BJ (cell line): ENCODE measurements at regions not wholly inside any gene's neighbourhood (a gene's known extent, or its start where the extent isn't known, plus 50 kb on each side); places are given as distances from the start of the nearest gene placed in this dataset.
"Not testable (repeated sequence)": the region's sequence is repeated elsewhere in the genome, so short reads cannot be mapped to it uniquely, and the experiment has no call there.

Experiments used
- CTCF ChIA-PET: fragments of 350-600 bp; formaldehyde crosslinking; extraction: SDS; loops from one replicate; lab custom pipeline; 2021; ENCODE audit warnings: antibody characterized with exemption, inconsistent platforms; lab: Yijun Ruan, JAX
- POLR2A ChIA-PET: fragments of 300-600 bp; sonication (Branson Sonifier 250); formaldehyde crosslinking; extraction: SDS; loops from one replicate; lab custom pipeline; 2021; ENCODE audit warnings: antibody characterized with exemption; lab: Charles Lee
- DNase-seq: peaks from one replicate; pipeline ENCODE4 v3.0.0-alpha.2; 2011; ENCODE audit warnings: low read depth
- H3K27me3 ChIP-seq: 2 replicates; pipeline ENCODE4 v1.6.0; 2011; ENCODE audit warnings: low read length; ENCODE audit not compliant: control insufficient read depth, insufficient read depth
- H3K36me3 ChIP-seq: 2 replicates; pipeline ENCODE4 v1.5.1; 2011; ENCODE audit warnings: low read length; ENCODE audit not compliant: control insufficient read depth, insufficient read depth
- H3K4me3 ChIP-seq: 2 replicates; pipeline ENCODE4 v1.5.1; 2011; ENCODE audit warnings: low read depth, mild to moderate bottlenecking, control low read depth, low read length
- TF ChIP-seq, protein P1 (sequence below): IDR thresholded peaks from 2 replicates; pipeline ENCODE4 v1.5.1; 2011; ENCODE audit warnings: low read depth, mild to moderate bottlenecking, control low read depth, inconsistent platforms, low read length, moderate library complexity; ENCODE audit not compliant: insufficient read depth

DNA sequence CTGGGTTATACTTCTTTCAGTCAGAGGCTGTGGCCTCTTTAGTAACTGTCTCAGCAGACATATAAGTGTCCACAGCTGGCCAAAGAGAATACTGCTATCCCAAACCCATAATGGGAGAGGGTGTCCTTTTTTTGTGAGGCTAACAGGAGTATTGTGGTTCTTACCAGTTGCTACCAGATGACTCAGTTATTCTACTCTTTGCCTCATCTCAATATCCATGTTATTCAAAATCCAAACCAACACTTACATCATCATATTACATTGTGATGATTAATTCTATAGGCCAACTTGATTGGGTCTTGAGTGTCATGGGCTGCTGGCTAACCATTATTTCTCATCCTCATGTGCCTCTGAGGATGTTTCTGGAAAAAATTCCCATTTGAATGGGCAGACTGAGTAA lies 120.9 kb downstream of the TMEM168 start:
- ChIA-PET CTCF (no interaction called here), POLR2A (no interaction called here)

DNA sequence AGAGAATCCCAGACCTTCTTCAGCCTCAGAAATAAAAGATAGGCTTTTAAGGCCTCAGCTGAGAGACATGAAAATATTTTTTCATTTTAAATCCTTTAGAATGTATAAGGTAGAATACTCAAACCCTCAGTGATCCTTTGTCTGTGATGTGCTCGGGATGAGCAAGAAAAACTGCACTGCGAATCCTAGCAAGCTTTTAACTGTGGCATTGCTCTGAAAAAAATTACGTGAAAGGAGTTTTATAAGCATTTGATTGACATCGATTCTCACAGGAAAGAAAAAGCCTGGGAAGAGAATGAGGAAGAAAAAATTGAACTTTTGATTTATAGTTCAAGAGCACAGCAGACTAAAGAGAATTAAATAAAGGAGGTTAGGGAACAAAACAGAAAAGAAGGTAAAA lies 120.0 kb downstream of the TMEM168 start:
- H3K4me3 ChIP-seq = no peak overlapping the region
- TF ChIP-seq, protein P1, sequence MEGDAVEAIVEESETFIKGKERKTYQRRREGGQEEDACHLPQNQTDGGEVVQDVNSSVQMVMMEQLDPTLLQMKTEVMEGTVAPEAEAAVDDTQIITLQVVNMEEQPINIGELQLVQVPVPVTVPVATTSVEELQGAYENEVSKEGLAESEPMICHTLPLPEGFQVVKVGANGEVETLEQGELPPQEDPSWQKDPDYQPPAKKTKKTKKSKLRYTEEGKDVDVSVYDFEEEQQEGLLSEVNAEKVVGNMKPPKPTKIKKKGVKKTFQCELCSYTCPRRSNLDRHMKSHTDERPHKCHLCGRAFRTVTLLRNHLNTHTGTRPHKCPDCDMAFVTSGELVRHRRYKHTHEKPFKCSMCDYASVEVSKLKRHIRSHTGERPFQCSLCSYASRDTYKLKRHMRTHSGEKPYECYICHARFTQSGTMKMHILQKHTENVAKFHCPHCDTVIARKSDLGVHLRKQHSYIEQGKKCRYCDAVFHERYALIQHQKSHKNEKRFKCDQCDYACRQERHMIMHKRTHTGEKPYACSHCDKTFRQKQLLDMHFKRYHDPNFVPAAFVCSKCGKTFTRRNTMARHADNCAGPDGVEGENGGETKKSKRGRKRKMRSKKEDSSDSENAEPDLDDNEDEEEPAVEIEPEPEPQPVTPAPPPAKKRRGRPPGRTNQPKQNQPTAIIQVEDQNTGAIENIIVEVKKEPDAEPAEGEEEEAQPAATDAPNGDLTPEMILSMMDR = no peak
- DNase-seq = no peak
- ChIA-PET POLR2A (no interaction called here), CTCF (no interaction called here)
- H3K27me3 ChIP-seq = no peaks in the 10 kb centered on the region
- H3K36me3 ChIP-seq = no peaks in the 10 kb centered on the region

More for the DNA sequence above, 120.9 kb downstream of the TMEM168 start:
- TF ChIP-seq, protein P1 = no peak
- Histone ChIP-seq H3K4me3 (no peak overlapping the region), H3K27me3 (no peaks in the 10 kb centered on the region), H3K36me3 (no peaks in the 10 kb centered on the region)
- no peak for DNase-seq

DNA sequence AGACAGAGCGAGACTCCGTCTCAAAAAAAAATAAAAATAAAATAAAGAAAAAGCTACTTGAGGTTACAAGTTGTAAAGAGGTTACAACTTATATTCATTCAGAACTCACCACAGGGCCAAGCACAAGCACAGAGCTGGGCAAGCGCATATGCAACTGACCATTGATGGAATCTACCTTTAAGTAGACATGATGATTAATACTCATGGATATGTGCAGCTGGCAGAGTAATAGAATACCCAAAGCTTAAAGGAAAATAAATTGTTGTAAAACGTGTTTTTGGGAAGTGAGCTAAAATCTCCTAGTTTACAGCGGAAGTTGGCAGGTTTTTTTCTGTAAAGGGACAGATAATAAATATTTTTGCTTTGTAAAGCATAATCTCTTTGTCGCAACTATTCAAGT lies 111.6 kb downstream of the TMEM168 start:
- TF ChIP-seq, protein P1 = no peak
- Histone ChIP-seq H3K27me3 (no peaks in the 10 kb centered on the region), H3K36me3 (no peaks in the 10 kb centered on the region), H3K4me3 (no peak overlapping the region)
- CTCF ChIA-PET = no interaction called here
- POLR2A ChIA-PET = no interaction called here
- no peak for DNase-seq

DNA sequence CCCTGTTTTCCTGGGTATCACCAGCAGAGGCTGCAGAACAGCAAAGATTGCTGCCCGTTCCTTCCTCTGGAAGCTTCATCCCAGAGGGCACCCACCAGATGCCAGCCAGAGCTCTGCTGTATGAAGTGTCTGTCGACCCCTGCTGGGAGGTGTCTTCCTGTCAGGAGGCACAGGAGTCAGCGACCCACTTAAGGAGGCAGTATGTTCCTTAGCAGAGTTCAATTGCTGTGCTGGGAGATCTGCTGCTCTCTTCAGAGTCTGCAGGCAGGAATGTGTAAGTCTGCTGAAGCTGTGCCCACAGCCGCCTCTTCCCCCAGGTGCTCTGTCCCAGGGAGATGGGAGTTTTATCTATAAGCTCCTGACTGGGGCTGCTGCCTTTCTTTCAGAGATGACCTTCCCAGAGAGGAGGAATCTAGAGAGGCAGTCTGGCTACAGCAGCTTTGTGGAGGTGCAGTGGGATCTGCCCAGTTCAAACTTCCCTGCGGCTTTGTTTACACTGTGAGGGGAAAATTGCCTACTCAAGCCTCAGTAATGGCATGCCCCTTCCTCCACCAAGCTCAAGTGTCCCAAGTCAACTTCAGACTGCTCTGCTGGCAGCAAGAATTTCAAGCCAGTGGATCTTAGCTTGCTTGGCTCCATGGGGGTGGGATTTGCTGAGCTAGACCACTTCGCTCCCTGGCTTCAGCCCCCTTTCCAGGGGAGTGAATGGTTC lies 100.6 kb downstream of the TMEM168 start:
- H3K4me3 ChIP-seq, H3K27me3 ChIP-seq, H3K36me3 ChIP-seq, POLR2A ChIA-PET, DNase-seq, CTCF ChIA-PET: not testable (repeated sequence)

DNA sequence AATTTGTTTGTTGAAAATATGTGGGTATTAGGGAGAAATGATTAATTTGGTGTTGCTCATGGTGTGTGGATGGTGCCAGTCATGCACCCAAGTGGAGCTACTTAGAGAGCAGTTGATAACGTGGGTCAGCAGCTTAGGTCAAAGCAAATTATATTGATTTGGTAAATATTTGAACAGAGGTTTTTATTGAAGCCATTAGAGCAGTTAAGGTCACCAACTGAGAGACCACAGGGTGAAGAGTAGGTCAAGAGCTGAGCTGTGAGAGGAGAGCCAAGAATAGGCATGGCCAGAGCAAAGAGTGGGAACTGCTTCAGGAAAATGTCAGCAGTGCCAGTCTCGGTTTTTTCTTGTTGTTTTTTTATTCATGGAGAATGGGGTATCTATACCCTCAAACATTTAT lies 97.9 kb downstream of the TMEM168 start:
- no peak for DNase-seq
- no peak overlapping the region for H3K4me3 ChIP-seq
- TF ChIP-seq, protein P1 = no peak
- ChIA-PET POLR2A (no interaction called here), CTCF (no interaction called here)
- H3K36me3 ChIP-seq = no peaks in the 10 kb centered on the region
- H3K27me3 ChIP-seq = no peaks in the 10 kb centered on the region

DNA sequence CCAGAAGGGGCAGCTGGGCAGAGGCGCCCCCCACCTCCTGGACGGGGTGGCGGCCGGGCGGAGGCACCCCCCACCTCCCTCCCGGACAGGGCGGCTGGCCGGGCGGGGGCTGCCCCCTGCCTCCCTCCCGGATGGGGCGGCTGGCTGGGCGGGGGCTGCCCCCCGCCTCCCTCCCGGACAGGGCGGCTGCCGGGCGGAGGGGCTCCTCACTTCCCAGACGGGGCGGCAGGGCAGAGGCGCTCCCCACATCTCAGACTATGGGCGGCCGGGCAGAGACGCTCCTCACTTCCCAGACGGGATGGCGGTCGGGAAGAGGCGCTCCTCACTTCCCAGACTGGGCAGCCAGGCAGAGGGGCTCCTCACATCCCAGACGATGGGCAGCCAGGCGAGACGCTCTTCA lies 93.0 kb downstream of the TMEM168 start:
- DNase-seq, H3K4me3 ChIP-seq, CTCF ChIA-PET, H3K27me3 ChIP-seq, POLR2A ChIA-PET, H3K36me3 ChIP-seq: not testable (repeated sequence)
